Fibroblast of the aortic adventitia (primary cell): ENCODE measurements at regions not wholly inside any gene's neighbourhood (a gene's known extent, or its start where the extent isn't known, plus 50 kb on each side); places are given as distances from the start of the nearest gene placed in this dataset.
A peak's percentile ranks its signal among the peaks of the same experiment; 100 is the strongest.

Experiments
- DNase-seq: peaks from one replicate; pipeline ENCODE4 v3.0.0-alpha.2; 2010; ENCODE audit warnings: low read depth
- H3K4me3 ChIP-seq: 2 replicates; pipeline ENCODE4 v1.5.1; 2011; ENCODE audit warnings: low read depth, mild to moderate bottlenecking, control low read depth, low read length, moderate library complexity
- TF ChIP-seq, protein P1 (sequence below): IDR thresholded peaks from 2 replicates; pipeline ENCODE4 v1.5.1; 2011; ENCODE audit warnings: mild to moderate bottlenecking, low read length, control low read depth, inconsistent platforms; ENCODE audit not compliant: insufficient read depth

DNA sequence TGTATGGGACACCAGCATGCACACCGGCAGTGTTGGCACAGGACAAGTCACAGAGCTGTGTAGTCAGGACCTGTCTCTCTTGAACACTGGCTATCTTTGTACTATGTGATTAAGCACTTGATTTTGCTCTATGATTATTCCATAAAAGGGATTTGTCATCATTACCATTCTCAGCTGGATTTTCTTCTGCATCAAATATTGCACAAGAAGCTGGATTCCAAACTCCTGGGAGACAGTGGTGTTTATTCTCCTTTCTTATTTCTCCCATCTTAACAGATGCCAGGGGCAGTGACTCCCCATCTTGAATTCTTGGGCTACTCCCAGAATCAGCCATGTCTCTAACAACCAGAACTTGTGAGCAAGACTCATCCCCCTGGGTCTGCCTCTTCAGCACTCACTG is 62.5 kb upstream of the GNAZ start:
- TF ChIP-seq, protein P1, sequence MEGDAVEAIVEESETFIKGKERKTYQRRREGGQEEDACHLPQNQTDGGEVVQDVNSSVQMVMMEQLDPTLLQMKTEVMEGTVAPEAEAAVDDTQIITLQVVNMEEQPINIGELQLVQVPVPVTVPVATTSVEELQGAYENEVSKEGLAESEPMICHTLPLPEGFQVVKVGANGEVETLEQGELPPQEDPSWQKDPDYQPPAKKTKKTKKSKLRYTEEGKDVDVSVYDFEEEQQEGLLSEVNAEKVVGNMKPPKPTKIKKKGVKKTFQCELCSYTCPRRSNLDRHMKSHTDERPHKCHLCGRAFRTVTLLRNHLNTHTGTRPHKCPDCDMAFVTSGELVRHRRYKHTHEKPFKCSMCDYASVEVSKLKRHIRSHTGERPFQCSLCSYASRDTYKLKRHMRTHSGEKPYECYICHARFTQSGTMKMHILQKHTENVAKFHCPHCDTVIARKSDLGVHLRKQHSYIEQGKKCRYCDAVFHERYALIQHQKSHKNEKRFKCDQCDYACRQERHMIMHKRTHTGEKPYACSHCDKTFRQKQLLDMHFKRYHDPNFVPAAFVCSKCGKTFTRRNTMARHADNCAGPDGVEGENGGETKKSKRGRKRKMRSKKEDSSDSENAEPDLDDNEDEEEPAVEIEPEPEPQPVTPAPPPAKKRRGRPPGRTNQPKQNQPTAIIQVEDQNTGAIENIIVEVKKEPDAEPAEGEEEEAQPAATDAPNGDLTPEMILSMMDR = no peak
- H3K4me3 ChIP-seq = no peak overlapping the region
- peak; percentile 16 for DNase-seq

DNA sequence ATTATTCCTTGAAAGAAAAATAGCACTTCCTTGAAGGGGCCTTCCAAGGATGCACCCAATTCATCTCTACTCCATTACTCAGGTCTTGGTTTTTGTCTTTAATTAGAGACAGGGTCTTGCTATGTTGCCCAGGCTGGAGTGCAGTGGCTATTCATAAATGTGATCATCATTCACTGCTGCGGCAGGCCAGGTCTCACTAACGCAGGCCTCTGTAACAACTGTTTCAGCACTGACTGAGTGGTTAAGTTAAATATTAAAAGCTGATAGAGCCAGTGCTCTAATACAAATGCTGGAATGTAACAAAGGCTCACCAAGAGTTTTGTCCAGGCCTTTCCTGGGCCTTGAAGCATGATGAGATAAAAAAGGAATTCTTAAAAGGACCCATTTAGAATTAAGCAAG is 61.4 kb upstream of the GNAZ start:
- no peak overlapping the region for H3K4me3 ChIP-seq
- TF ChIP-seq, protein P1 = no peak
- DNase-seq = no peak
